Loucy (cell line): ENCODE measurements at regions not wholly inside any gene's neighbourhood (a gene's known extent, or its start where the extent isn't known, plus 50 kb on each side); places are given as distances from the start of the nearest gene placed in this dataset.

Experiments used
- CTCF ChIP-seq: fragments of 200-600 bp; sonication (generic); conservative IDR thresholded peaks from 2 replicates; pipeline ENCODE4 v1.5.1; 2014; ENCODE audit warnings: mild to moderate bottlenecking, antibody characterized with exemption, low read length
- EZH2phosphoT487 ChIP-seq: fragments of 200-600 bp; IDR thresholded peaks from 2 replicates; pipeline ENCODE4 v1.6.1; 2018; ENCODE audit warnings: antibody characterized with exemption, mild to moderate bottlenecking, moderate library complexity, borderline replicate concordance

GRCh38 chr4:82139287-82139686 is 234.5 kb downstream of the HNRNPD start:
- no peak for TF ChIP-seq CTCF
- no peak for TF ChIP-seq EZH2phosphoT487
